GM12801 (cell line): ENCODE measurements at regions not wholly inside any gene's neighbourhood (a gene's known extent, or its start where the extent isn't known, plus 50 kb on each side); places are given as distances from the start of the nearest gene placed in this dataset.

Source experiments
- TF ChIP-seq, protein P1 (sequence below): IDR thresholded peaks from one replicate; pipeline ENCODE4 v1.5.1; 2011; ENCODE audit warnings: control low read depth; ENCODE audit not compliant: insufficient read length; ENCODE audit errors: extremely low read depth

DNA sequence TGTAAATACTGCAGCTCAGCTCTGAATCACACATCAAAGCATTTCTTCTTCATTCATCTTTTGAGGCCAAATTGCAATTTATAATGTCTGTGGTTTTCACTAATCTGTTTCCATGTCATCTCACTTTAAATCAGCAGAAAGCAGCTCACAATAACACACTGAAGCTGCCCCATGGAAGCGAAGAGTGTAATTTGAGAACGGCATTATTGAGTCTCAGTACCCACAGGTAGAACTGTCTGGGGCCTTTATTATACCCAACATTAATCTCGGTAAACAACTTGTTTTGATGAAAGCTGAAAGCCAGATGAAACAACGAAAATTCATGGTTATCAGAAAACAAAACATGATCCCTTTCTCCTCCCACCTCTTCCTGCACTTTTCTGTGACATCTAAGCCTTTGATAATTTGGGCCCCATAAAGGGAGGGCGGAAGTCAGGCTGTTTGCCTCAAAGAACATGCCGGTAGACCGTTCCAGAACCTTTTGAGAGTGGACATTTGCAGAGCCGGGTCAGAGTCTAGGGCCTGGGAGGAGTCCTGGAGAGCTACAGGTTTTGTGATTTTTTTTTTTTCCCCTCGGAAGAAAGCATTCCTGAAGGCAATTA, 68.2 kb upstream of the SESN3 start:
- TF ChIP-seq, protein P1, sequence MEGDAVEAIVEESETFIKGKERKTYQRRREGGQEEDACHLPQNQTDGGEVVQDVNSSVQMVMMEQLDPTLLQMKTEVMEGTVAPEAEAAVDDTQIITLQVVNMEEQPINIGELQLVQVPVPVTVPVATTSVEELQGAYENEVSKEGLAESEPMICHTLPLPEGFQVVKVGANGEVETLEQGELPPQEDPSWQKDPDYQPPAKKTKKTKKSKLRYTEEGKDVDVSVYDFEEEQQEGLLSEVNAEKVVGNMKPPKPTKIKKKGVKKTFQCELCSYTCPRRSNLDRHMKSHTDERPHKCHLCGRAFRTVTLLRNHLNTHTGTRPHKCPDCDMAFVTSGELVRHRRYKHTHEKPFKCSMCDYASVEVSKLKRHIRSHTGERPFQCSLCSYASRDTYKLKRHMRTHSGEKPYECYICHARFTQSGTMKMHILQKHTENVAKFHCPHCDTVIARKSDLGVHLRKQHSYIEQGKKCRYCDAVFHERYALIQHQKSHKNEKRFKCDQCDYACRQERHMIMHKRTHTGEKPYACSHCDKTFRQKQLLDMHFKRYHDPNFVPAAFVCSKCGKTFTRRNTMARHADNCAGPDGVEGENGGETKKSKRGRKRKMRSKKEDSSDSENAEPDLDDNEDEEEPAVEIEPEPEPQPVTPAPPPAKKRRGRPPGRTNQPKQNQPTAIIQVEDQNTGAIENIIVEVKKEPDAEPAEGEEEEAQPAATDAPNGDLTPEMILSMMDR: no peak

DNA sequence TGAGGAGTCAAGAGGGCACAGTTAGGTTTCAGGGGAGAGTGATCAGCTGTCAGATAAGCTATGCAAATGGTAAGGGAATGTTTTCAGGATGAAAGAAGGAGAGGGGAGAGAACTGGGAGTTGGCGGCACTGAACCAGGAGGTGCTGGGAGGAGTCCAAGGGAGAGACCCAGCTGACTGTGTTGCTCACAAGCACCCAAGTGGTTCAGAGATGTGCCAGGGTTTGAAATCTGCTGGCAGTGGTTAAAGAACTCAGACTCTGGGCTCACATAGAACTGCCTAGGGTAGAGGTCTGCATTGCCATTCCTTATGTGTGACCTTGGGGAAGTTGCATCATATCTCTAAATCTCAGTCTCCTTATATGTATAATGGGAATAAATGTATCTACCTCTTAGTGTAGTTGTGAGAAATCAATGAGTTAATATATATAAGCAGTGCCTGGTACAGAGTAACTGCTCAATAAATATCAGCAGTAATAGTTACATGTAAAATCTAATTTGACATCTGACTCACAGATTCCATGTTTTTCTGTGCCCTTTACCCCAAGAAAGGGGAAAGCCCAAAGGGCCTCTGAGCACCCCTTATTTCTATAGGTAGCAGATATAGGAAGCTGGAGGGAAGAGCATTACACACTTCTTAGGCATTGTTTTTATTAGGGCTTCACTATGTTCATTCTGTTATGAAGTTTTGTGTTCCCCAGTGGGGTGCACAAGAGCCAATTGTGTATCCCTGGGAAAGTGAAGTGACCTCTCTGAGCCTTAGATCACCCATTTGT, 66.9 kb upstream of the SESN3 start:
- TF ChIP-seq, protein P1: no peak

DNA sequence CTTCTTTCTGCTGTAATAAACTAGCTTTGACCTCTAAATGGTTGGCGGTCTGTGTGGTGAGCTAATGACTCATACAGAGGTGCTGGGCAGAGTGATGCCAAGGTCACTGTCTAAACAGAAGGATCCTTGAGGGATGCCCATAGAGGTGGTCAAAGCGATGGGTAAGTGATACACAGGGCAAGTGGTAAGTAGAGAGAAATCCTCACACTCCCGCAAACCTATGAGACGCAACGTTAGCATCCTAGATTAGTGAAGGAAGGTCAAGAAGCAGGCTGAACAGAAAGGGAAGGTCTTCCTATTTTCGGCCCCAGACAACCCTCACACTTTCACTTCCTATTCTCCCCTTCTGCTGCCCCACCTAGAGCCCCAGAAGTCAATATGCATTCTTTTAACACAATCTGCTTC, 65.6 kb upstream of the SESN3 start:
- TF ChIP-seq, protein P1: no peak

DNA sequence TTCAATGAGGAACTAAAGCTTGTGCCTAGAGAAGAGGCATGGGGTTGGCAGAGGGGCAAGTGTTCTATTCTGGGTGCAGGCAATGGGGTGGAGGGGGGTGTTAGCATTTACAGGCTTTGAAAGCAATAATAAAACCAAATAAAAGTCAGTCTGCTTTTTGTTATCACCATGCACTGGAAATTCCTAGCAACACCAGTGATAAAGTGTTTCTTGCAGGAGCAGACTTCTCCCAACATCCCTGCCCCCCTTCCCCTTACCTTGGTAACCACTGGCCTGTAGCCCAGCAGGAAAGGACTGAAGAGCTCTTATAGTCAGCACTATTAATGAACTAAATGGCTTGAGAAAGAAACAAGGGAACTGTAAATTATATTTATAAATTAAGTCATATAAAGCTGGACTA, 65.2 kb upstream of the SESN3 start:
- TF ChIP-seq, protein P1: no peak

DNA sequence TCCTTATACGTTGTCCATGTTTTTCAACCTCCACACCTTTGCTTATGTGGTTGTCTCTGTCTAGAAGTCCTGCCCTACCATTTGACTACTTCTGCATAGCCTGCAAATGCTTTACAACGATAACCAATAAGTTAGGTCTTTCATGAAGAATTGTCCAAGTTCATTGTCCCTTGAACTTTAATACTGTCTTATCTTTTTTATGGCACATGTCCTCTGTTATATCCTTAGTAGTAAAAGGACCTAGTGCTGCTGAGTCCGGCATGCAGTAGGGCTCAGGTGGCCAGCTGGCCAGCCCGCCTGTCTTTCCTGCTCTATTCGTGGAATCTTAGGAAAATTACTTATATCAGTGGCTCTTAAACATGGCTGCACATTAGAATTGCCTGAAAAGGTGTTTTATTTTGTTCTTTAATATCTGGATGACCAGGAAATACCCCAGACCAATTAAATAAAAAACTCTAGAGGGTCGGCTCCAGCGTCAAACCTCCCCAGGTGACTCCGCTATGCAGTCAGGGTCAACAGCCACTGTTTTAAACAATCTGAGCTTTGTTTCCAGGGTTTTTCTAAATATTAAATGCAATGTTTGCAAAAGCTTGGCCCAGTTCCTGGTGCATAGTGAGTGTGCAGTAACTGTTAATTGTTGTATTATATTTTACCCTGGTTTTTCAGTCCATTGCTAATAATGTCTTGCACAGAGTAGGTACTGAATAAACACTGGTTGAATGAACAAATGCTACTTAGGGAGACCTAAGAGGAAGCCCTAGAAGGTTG, 64.6 kb upstream of the SESN3 start:
- TF ChIP-seq, protein P1: no peak

DNA sequence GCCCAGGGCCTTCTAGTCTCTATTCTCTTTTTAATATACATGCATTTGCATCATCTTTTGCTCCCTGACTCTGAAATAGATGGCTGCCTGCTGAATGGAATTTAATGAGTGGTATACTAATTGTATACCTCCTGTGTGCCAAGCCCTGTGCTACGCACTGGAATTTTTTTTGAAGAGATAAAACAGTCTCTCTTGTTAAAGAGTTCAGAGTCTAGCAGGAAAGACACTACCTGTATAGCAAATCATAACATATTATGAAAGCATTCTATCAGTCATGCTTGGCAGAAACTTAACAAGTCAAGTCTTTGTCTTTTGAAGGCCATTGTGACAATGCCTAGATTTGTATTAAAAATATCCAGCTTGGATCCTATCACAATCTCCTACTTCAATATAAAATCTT, 63.7 kb upstream of the SESN3 start:
- TF ChIP-seq, protein P1: no peak

DNA sequence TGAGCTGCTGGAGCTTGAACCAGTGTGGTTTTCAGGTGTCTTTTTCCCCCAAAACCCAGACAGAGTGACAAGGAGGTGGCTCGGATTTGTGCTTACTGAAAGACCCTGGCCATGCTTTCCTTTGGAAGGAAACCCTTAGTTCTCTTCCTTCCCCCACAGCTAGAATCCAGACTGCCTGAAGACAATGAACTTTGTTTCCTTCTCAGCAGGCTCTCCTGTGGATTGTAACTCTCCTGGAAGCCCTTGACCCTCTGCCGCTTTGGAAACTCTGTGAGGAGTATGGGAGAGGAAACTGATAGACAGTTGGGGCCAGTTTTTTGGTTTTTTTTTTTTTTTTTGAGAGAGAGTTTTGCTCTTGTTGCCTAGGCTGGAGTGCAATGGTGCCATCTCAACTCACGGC, 62.1 kb upstream of the SESN3 start:
- TF ChIP-seq, protein P1: no peak
